SW 1271 (cell line): ENCODE measurements at regions not wholly inside any gene's neighbourhood (a gene's known extent, or its start where the extent isn't known, plus 50 kb on each side); places are given as distances from the start of the nearest gene placed in this dataset.
"Not testable (repeated sequence)": the region's sequence is repeated elsewhere in the genome, so short reads cannot be mapped to it uniquely, and the experiment has no call there.

Experiments
- DNase-seq, 2 experiments: peaks; one replicate each; lab custom pipeline; 2025; lab: John Stamatoyannopoulos, UW

GRCh38 chr10:22875581-22875980 lies 52.3 kb upstream of the ARMC3 start:
- DNase-seq: no peak

- DNase-seq: no peak
Measured at GRCh38 chr10:22874189-22874854, 53.5 kb upstream of the ARMC3 start.

- DNase-seq: no peak
Measured at GRCh38 chr10:22856444-22857074, 71.3 kb upstream of the ARMC3 start.

DNA sequence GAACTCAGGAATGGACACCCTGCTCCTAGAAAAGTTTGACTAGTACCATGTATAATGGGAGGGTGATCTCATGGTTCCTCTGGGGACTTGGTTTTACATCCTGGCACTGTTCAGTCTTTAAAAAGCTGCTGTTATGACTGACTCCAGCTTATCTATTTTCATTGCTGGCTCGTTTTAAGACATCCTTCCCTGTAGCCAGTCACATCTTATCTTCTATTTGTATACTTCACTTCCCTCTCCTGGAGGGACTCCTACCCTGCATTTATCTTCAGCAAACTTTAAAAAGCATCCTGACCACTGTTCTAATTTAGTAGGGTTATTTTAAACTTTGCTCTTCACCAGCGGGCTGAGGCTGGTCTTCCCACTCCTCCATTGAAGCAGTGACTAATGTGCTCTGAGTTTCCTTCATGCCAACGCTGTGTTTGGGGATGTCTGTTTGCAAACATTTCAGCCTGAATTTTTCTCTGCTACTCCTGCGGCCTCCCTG lies 72.9 kb upstream of the ARMC3 start:
- DNase-seq: no peak

DNA sequence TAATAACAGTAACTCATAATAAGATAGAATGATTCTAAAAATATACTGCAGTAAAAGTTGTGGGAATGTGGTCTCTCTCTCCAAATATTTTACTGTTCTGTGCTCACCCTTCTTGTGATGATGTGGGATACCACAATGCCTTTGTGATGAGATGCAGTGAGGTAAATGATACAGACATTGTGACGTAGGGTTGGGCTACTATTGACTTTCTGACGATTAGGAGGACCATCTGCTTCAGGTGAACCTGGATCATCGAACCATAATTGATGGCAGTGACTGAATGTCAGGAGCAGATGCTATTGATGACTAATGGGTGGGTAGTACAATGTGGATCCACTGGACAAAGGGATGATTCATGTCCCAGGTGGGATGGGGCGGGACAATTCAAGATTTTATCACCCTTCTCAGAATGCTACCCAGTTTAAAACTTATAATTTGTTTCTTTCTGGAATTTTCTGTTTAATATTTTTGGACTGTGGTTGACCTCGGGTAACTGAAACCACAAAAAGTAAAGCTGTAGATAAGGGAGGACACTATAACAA lies 73.9 kb upstream of the ARMC3 start:
- DNase-seq: no peak

GRCh38 chr10:22852712-22853353 lies 75.0 kb upstream of the ARMC3 start:
- DNase-seq: no peak

GRCh38 chr10:22851865-22852239 lies 76.0 kb upstream of the ARMC3 start:
- no peak for DNase-seq

- no peak for DNase-seq
Measured at GRCh38 chr10:22850541-22850940, 77.3 kb upstream of the ARMC3 start.

- DNase-seq: no peak
Measured at GRCh38 chr10:22849077-22849805, 78.6 kb upstream of the ARMC3 start.

DNA sequence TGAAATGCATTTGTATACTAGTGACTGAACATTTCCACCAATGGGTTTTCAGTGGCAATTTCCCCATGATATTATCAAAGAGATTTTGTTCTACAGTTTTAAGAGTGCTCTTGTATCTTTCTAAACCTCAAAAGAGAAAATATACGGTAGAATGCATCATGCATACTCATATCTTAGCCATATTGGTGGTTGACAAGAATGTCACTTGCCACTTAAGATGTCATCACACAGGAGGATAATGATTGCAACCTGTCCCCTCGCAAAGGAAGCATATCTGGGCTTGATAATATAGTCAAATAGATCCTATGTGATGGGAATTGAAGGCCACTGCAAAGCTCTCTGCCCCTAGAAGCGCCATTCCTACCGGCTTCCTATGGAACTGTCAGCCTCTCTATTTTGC lies 79.3 kb upstream of the ARMC3 start:
- no peak for DNase-seq

GRCh38 chr10:22846294-22846693 lies 81.6 kb upstream of the ARMC3 start:
- no peak for DNase-seq

DNA sequence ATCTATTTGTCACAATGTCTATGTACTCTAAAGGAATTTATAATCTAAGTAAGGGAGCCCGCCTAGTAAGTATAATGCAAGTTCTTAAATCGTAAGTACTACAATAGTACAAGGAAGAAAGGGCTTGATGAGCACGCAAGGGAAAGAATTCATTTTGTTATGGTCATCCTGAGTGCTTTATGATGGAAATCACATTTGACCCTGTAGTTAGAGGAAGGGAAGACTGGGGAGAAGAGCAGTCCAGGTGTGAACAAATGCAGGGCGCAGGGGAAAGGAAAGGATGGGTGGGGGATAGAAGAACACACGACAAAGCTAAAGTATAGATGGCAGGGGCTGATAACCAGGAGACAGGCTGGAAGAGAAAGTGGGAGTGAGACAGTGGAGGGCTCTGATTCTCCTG lies 88.2 kb upstream of the ARMC3 start:
- no peak for DNase-seq

GRCh38 chr10:22837771-22838170 lies 90.1 kb upstream of the ARMC3 start:
- DNase-seq: no peak

DNA sequence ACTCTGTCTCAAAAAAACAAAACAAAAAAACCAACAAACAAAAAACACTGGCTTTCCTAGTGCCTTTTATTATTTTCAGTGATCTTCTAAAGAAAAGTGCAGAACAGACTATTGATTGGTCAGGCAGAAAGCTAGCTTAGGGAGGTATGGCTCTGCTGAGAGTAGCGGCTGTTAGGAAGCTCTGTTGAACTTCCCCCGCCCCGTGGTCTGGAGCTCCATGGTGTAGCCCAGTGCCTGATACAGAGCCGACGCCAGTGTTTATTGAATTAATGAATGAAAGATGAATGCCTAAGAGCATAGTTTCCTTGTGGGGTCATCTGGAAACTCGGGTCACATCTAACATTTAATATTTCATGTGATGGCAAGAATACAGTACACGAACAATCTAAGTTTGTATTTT lies 90.5 kb upstream of the ARMC3 start:
- no peak for DNase-seq

DNA sequence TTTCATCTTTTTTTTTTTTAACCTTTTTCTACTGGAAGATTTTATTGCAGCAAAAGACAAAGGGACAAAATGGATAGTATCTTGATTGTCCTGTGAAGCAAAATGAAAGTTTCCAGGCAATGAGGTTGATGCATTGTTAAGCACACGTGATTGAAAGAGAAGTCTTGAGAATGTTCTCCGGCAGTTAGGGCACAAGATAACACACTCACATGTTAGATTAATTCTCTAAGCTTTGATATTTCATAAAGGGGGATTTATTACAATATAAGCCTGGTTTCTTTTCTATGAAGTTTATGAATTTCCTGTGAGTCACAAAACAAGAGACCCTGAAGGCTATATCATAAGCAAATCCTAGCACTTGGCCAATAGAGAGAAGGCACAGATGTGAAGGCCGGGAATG lies 93.4 kb upstream of the ARMC3 start:
- no peak for DNase-seq

GRCh38 chr10:22833781-22834180 lies 94.1 kb upstream of the ARMC3 start:
- no peak for DNase-seq

DNA sequence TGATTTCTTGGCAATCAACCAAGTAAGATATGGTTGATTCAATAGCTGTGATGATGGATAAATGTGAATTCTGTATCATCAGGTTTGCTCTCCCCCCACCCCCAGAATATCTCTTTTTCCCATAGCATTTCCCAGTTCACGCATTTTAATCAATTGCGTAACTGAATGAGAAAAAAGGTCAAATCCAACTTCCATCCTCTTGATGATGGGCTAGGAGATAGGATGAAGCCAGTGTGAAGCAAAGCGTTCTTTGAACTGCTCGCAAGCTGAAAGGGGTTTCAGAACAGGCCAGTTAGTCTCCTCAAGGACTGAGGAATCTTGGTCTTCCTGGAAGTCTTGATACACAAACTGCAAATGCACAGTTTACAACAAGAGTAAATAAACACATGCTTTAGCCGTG lies 94.5 kb upstream of the ARMC3 start:
- no peak for DNase-seq

DNA sequence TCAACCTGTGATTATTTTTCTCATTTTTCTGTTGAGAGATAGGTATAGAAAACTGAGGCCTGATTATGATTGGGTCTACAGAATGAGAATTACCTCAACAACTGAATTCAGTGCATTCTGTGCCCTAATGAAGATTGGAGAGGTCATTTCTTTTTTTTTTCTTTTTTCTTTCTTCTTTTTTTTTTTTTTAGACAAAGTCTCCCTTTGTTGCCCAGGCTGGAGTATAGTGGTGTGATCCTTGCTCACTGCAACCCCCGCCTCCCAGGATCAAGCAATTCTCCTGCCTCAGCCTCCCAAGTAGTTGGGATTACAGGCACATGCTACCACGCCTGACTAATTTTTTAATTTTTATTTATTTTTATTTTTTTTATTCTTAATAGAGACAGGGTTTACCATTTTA lies 95.0 kb upstream of the ARMC3 start:
- no peak for DNase-seq

DNA sequence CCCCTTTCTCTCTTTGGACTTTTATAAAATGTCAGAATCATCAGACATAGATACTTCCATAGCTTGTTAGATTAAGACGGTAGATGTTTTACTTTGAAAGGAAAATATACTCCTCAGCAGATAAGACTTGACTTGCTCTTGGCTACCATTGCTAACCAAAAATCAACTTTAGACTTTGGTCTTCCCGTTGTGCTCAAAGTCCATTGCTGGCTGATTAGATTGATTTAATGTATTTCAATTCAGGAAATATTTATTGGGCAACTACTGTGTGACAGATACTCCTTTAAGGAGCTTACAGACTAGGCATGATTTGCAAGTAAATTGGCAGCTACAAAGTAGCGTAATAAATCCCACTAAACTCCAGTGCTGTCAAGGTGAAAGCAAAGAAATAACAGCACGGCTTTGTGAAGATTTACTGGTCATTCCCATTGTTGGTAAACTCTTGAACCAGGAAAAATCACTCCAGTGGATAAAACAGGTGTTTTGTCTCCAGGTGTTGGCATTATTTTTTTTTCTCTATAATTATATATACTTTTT lies 95.7 kb upstream of the ARMC3 start:
- DNase-seq: no peak

GRCh38 chr10:22831586-22831985 lies 96.3 kb upstream of the ARMC3 start:
- DNase-seq: no peak

- not testable (repeated sequence) for DNase-seq
Measured at GRCh38 chr10:22828712-22829111, 99.1 kb upstream of the ARMC3 start.

GRCh38 chr10:22825841-22826240 lies 102.0 kb upstream of the ARMC3 start:
- DNase-seq: no peak
